Uterus (tissue), 2 donors: ENCODE measurements at regions not wholly inside any gene's neighbourhood (a gene's known extent, or its start where the extent isn't known, plus 50 kb on each side); places are given as distances from the start of the nearest gene placed in this dataset.

Experiments
- POLR2A ChIP-seq, 2 donors: fragments of 450-650 bp; IDR thresholded peaks; one replicate each; pipeline ENCODE4 v1.6.1; 2016; ENCODE audit warnings: antibody characterized with exemption in 2 of 2, mild to moderate bottlenecking in 1 of 2, moderate library complexity in 1 of 2
- TF ChIP-seq, protein P1 (sequence below), 4 experiments: fragments of 200-600 bp in 2 of 4; fragments of 450-650 bp in 2 of 4; sonication (generic) in 2 of 4; IDR thresholded peaks; one replicate each; pipeline ENCODE4 v1.5.1; 2016 to 2019; ENCODE audit warnings: antibody characterized with exemption in 4 of 4, mild to moderate bottlenecking in 2 of 4, moderate library complexity in 1 of 4

- TF ChIP-seq, protein P1, sequence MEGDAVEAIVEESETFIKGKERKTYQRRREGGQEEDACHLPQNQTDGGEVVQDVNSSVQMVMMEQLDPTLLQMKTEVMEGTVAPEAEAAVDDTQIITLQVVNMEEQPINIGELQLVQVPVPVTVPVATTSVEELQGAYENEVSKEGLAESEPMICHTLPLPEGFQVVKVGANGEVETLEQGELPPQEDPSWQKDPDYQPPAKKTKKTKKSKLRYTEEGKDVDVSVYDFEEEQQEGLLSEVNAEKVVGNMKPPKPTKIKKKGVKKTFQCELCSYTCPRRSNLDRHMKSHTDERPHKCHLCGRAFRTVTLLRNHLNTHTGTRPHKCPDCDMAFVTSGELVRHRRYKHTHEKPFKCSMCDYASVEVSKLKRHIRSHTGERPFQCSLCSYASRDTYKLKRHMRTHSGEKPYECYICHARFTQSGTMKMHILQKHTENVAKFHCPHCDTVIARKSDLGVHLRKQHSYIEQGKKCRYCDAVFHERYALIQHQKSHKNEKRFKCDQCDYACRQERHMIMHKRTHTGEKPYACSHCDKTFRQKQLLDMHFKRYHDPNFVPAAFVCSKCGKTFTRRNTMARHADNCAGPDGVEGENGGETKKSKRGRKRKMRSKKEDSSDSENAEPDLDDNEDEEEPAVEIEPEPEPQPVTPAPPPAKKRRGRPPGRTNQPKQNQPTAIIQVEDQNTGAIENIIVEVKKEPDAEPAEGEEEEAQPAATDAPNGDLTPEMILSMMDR (IDR thresholded peaks at IDR 0.05), result no peak
- no peak for TF ChIP-seq POLR2A (IDR thresholded peaks at IDR 0.05)
Observed at GRCh38 chr15:98425173-98425572, 223.2 kb upstream of the IGF1R start.
